CD14-positive monocyte (primary cell): ENCODE measurements at regions not wholly inside any gene's neighbourhood (a gene's known extent, or its start where the extent isn't known, plus 50 kb on each side); places are given as distances from the start of the nearest gene placed in this dataset.
"Not testable (repeated sequence)": the region's sequence is repeated elsewhere in the genome, so short reads cannot be mapped to it uniquely, and the experiment has no call there.

Experiments
- DNase-seq, 3 donors: peaks; one replicate each; pipeline ENCODE4 v3.0.0-alpha.2; 2011 to 2022
- H2AFZ ChIP-seq: 2 replicates; pipeline ENCODE4 v1.6.0; 2012; ENCODE audit warnings: mild to moderate bottlenecking, low read depth, low read length, inconsistent platforms; ENCODE audit not compliant: insufficient read depth, poor library complexity, severe bottlenecking
- H3K27ac ChIP-seq, 2 donors: 1 replicate in 1 of 2; 2 replicates in 1 of 2; pipeline ENCODE4 v1.5.1; 2012 to 2013; ENCODE audit warnings: low read length in 2 of 2, control low read depth in 1 of 2, inconsistent platforms in 1 of 2, low read depth in 1 of 2, mild to moderate bottlenecking in 1 of 2
- H3K27me3 ChIP-seq, 2 donors: one replicate each; pipeline versions ENCODE4 v1.6.0 to v1.6.1; 2011 to 2013; ENCODE audit warnings: low read length in 2 of 2; ENCODE audit not compliant: control insufficient read depth in 2 of 2, insufficient read depth in 2 of 2
- H3K36me3 ChIP-seq, 2 donors: replicated peaks in 1 of 2; 1 replicate in 1 of 2; 2 replicates in 1 of 2; pipeline versions ENCODE4 v1.5.1 to v1.6.1; 2012 to 2013; ENCODE audit warnings: low read length in 2 of 2, control low read depth in 1 of 2, inconsistent platforms in 1 of 2, mild to moderate bottlenecking in 1 of 2; ENCODE audit not compliant: insufficient read depth in 2 of 2, control insufficient read depth in 1 of 2
- H3K4me1 ChIP-seq, 2 donors: 1 replicate in 1 of 2; 2 replicates in 1 of 2; pipeline versions ENCODE4 v1.5.1 to v1.6.1; 2012 to 2013; ENCODE audit warnings: low read length in 2 of 2, control low read depth in 1 of 2, inconsistent platforms in 1 of 2, mild to moderate bottlenecking in 1 of 2, moderate library complexity in 1 of 2; ENCODE audit not compliant: insufficient read depth in 2 of 2, control insufficient read depth in 1 of 2
- H3K4me2 ChIP-seq: replicated peaks from 2 replicates; pipeline ENCODE3; 2012; ENCODE audit warnings: low read length, moderate library complexity, mild to moderate bottlenecking; ENCODE audit not compliant: poor library complexity, severe bottlenecking; ENCODE audit errors: extremely low read depth
- H3K4me3 ChIP-seq, 3 experiments: fragments of 200-600 bp in 1 of 3; sonication (generic) in 1 of 3; replicated peaks in 1 of 3; 1 replicate in 2 of 3; 2 replicates in 1 of 3; pipeline ENCODE4 v1.5.1; 2011 to 2013; ENCODE audit warnings: low read length in 3 of 3, mild to moderate bottlenecking in 3 of 3, control low read depth in 2 of 3, low read depth in 2 of 3, inconsistent platforms in 1 of 3, moderate library complexity in 1 of 3
- H3K79me2 ChIP-seq: 2 replicates; pipeline ENCODE4 v1.6.0; 2012; ENCODE audit warnings: mild to moderate bottlenecking, control low read depth, inconsistent platforms, low read length, moderate library complexity; ENCODE audit not compliant: insufficient read depth
- H3K9ac ChIP-seq: 2 replicates; pipeline ENCODE4 v1.6.0; 2017; ENCODE audit warnings: low read length, mild to moderate bottlenecking; ENCODE audit not compliant: insufficient read depth, poor library complexity, severe bottlenecking
- H3K9me3 ChIP-seq, 2 donors: replicated peaks in 1 of 2; 1 replicate in 1 of 2; 2 replicates in 1 of 2; pipeline versions ENCODE4 v1.5.1 to v1.6.1; 2012 to 2013; ENCODE audit warnings: low read length in 2 of 2, control low read depth in 1 of 2; ENCODE audit not compliant: control insufficient read depth in 1 of 2, insufficient read depth in 1 of 2
- H4K20me1 ChIP-seq: 2 replicates; pipeline ENCODE4 v1.6.0; 2012; ENCODE audit warnings: mild to moderate bottlenecking, low read length, control low read depth, moderate library complexity; ENCODE audit not compliant: insufficient read depth
- H3K27ac Mint-ChIP-seq, 7 donors: one replicate each; pipeline ENCODE4 v1.8.0; 2020; ENCODE audit warnings: mild to moderate bottlenecking in 7 of 7, mixed read lengths in 7 of 7, moderate library complexity in 6 of 7, inconsistent platforms in 2 of 7
- H3K27me3 Mint-ChIP-seq, 3 donors: one replicate each; pipeline ENCODE4 v1.8.0; 2021 to 2022; ENCODE audit warnings: low read depth in 3 of 3, mild to moderate bottlenecking in 3 of 3, mixed read lengths in 3 of 3, moderate library complexity in 3 of 3, inconsistent platforms in 1 of 3
- H3K36me3 Mint-ChIP-seq, 2 donors: one replicate each; pipeline ENCODE4 v1.8.0; 2020; ENCODE audit warnings: mixed read lengths in 2 of 2, inconsistent platforms in 1 of 2, mild to moderate bottlenecking in 1 of 2
- H3K4me1 Mint-ChIP-seq: one replicate; pipeline ENCODE4 v1.8.0; 2020; ENCODE audit warnings: mild to moderate bottlenecking, mixed read lengths
- H3K4me3 Mint-ChIP-seq, 2 donors: one replicate each; pipeline ENCODE4 v1.8.0; 2020; ENCODE audit warnings: mild to moderate bottlenecking in 2 of 2, mixed read lengths in 2 of 2, moderate library complexity in 1 of 2
- H3K9me3 Mint-ChIP-seq, 7 donors: one replicate each; pipeline ENCODE4 v1.8.0; 2020 to 2022; ENCODE audit warnings: mixed read lengths in 7 of 7, mild to moderate bottlenecking in 6 of 7, moderate library complexity in 6 of 7, inconsistent platforms in 2 of 7
- WGBS: methylation state at CpG from one replicate; pipeline ENCODE4 v1.1.5; 2013; ENCODE audit warnings: missing lambda C conversion rate; ENCODE audit not compliant: insufficient coverage; 5-methylcytosine and 5-hydroxymethylcytosine counted together
- intact Hi-C, 2 donors: fragments of 100-400 bp; cut with micrococcal nuclease; formaldehyde crosslinking; loops; one replicate each; pipeline versions ENCODE4 v1.15.0 to v1.15.1; 2023
- TF ChIP-seq, protein P1 (sequence below): fragments of 200-600 bp; IDR thresholded peaks from one replicate; pipeline ENCODE4 v1.8.0; 2022; ENCODE audit warnings: antibody characterized with exemption, mild to moderate bottlenecking

DNA sequence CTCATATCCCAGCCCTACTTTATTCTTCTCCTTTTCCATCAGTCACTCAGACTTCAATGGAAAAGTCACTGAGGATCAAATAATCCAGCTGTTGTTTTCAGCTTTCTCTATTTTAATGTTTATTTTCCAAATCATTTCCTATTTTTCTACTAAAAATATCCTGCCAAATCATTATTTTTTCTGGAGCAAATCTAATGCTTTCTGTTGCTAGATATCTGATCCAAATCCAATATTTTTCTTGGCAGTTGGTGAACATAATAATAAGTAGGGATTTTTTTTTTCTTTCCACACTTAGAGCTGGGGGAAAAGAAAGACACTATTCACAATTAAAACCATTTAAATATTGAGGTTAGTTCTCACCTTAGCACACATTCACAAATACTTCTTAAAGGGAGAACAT, 656.1 kb downstream of the DACH1 start:
- no peak for DNase-seq
- Histone ChIP-seq H3K4me3 (no peak overlapping the region), H3K4me1 (no peaks in the 10 kb centered on the region), H2AFZ (no peak overlapping the region), H4K20me1 (no peaks in the 10 kb centered on the region), H3K9me3 (no peaks in the 10 kb centered on the region), H3K27ac (no peak overlapping the region), H3K4me2 (no peak overlapping the region), H3K36me3 (no peaks in the 10 kb centered on the region), H3K27me3 (no peaks in the 10 kb centered on the region), H3K9ac (no peak overlapping the region), H3K79me2 (no peaks in the 10 kb centered on the region)
- no peaks in the 10 kb centered on the region for H3K4me1 Mint-ChIP-seq
- intact Hi-C loops, result no loop called here
- H3K9me3 Mint-ChIP-seq, result peaks cover 0 to 6% (median 2%) of the 10 kb centered on the region in 7 donors
- peaks cover 0 to 1% (median 0%) of the 10 kb centered on the region in 3 donors for H3K27me3 Mint-ChIP-seq
- H3K4me3 Mint-ChIP-seq, result no peak overlapping the region
- H3K27ac Mint-ChIP-seq, result no peak overlapping the region
- H3K36me3 Mint-ChIP-seq, result no peaks in the 10 kb centered on the region
- TF ChIP-seq, protein P1, sequence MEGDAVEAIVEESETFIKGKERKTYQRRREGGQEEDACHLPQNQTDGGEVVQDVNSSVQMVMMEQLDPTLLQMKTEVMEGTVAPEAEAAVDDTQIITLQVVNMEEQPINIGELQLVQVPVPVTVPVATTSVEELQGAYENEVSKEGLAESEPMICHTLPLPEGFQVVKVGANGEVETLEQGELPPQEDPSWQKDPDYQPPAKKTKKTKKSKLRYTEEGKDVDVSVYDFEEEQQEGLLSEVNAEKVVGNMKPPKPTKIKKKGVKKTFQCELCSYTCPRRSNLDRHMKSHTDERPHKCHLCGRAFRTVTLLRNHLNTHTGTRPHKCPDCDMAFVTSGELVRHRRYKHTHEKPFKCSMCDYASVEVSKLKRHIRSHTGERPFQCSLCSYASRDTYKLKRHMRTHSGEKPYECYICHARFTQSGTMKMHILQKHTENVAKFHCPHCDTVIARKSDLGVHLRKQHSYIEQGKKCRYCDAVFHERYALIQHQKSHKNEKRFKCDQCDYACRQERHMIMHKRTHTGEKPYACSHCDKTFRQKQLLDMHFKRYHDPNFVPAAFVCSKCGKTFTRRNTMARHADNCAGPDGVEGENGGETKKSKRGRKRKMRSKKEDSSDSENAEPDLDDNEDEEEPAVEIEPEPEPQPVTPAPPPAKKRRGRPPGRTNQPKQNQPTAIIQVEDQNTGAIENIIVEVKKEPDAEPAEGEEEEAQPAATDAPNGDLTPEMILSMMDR, result no peak

DNA sequence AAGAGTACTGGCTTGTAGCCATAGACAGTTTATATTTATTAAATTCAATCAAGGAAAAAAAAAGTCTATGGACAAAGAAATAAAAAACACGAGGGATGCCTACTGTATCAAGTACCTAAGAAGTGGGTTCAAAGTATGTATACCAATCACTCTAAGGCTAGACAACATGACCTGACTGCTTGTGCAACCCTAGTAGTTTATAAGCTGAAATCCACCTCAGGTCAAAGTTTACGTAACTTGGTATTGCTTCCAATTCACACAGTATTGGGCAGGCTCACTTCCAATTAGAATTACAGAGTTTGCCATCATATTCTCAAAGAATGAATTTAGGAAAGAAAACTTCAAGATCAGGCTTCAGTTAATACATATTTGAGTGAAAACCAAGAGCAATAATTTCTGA, 657.8 kb downstream of the DACH1 start:
- Histone ChIP-seq H3K27me3 (no peaks in the 10 kb centered on the region), H2AFZ (no peak overlapping the region), H4K20me1 (no peaks in the 10 kb centered on the region), H3K4me3 (no peak overlapping the region), H3K79me2 (no peaks in the 10 kb centered on the region), H3K27ac (no peak overlapping the region), H3K9me3 (no peaks in the 10 kb centered on the region), H3K4me2 (no peak overlapping the region), H3K36me3 (no peaks in the 10 kb centered on the region), H3K9ac (no peak overlapping the region), H3K4me1 (no peaks in the 10 kb centered on the region)
- H3K27me3 Mint-ChIP-seq, result no peaks in the 10 kb centered on the region
- H3K4me1 Mint-ChIP-seq, result no peaks in the 10 kb centered on the region
- DNase-seq, result no peak
- TF ChIP-seq, protein P1, result no peak
- 100% methylated on average over 1 of the region's 2 CpGs for WGBS
- H3K9me3 Mint-ChIP-seq, result peaks cover 0 to 7% (median 2%) of the 10 kb centered on the region in 7 donors
- no peak overlapping the region for H3K27ac Mint-ChIP-seq
- H3K4me3 Mint-ChIP-seq, result no peak overlapping the region
- intact Hi-C loops, result no loop called here
- no peaks in the 10 kb centered on the region for H3K36me3 Mint-ChIP-seq

DNA sequence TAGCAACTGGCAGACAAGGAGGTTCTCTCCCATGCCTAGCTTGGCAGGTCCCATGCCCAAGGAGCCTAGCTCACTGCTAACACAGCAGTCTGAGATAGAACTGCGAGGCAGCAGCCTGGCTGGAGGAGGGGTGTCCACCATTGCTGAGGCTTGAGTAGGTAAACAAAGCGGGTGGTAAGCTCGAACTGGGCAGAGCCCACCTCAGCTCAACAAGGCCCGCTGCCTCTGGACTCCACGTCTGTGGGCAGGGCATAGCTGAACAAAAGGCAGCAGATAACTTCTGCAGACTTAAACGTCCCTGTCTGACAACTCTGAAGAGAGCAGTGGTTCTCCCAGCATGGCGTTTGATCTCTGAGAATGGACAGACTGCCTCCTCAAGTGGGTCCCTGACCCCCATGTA, 682.4 kb downstream of the DACH1 start:
- peaks cover 5 to 14% (median 12%) of the 10 kb centered on the region in 7 donors for H3K9me3 Mint-ChIP-seq
- H3K4me2 ChIP-seq, H3K27ac ChIP-seq, H2AFZ ChIP-seq, intact Hi-C loops, H3K27ac Mint-ChIP-seq, H3K4me3 Mint-ChIP-seq, H3K27me3 ChIP-seq, H4K20me1 ChIP-seq, H3K79me2 ChIP-seq, H3K36me3 Mint-ChIP-seq, H3K4me1 Mint-ChIP-seq, H3K9ac ChIP-seq, H3K4me3 ChIP-seq, H3K4me1 ChIP-seq, H3K27me3 Mint-ChIP-seq, DNase-seq, H3K36me3 ChIP-seq: not testable (repeated sequence)
- 90% methylated on average over 7 of the region's 7 CpGs for WGBS
- H3K9me3 ChIP-seq, result peaks cover 0 to 19% of the 10 kb centered on the region in 2 donors
